Liver (tissue), 3 donors: ENCODE measurements at regions not wholly inside any gene's neighbourhood (a gene's known extent, or its start where the extent isn't known, plus 50 kb on each side); places are given as distances from the start of the nearest gene placed in this dataset.

Source experiments
- CTCF ChIP-seq: fragments of 150-350 bp; IDR thresholded peaks from 2 replicates; pipeline ENCODE4 v1.5.1; 2017; ENCODE audit warnings: improper control_type of control experiment, low read depth, low read length; ENCODE audit not compliant: missing input control
- EGR1 ChIP-seq, 2 donors: IDR thresholded peaks; 2 replicates each; pipeline ENCODE4 v1.6.1; 2016 to 2018; ENCODE audit warnings: antibody characterized with exemption in 2 of 2, low read depth in 2 of 2
- FOXA1 ChIP-seq: IDR thresholded peaks from 2 replicates; pipeline ENCODE4 v1.6.1; 2016; ENCODE audit warnings: antibody characterized with exemption
- HNF4A ChIP-seq, 2 donors: conservative IDR thresholded peaks; 2 replicates each; pipeline ENCODE4 v1.6.1; 2016; ENCODE audit warnings: antibody characterized with exemption in 2 of 2, mild to moderate bottlenecking in 2 of 2
- HNF4G ChIP-seq: IDR thresholded peaks from 2 replicates; pipeline ENCODE4 v1.6.1; 2016; ENCODE audit warnings: antibody characterized with exemption
- JUND ChIP-seq, 2 donors: IDR thresholded peaks; 2 replicates each; pipeline ENCODE4 v1.6.1; 2016; ENCODE audit warnings: antibody characterized with exemption in 2 of 2
- MAX ChIP-seq: IDR thresholded peaks from 2 replicates; pipeline ENCODE4 v1.6.1; 2016; ENCODE audit warnings: antibody characterized with exemption
- RAD21 ChIP-seq, 2 donors: IDR thresholded peaks; 2 replicates each; pipeline ENCODE4 v1.6.1; 2016; ENCODE audit warnings: antibody characterized with exemption in 2 of 2, mild to moderate bottlenecking in 2 of 2
- REST ChIP-seq: IDR thresholded peaks from 2 replicates; pipeline ENCODE4 v1.6.1; 2016; ENCODE audit warnings: antibody characterized with exemption, mild to moderate bottlenecking
- RXRA ChIP-seq, 2 donors: IDR thresholded peaks; 2 replicates each; pipeline ENCODE4 v1.6.1; 2017 to 2018; ENCODE audit warnings: antibody characterized with exemption in 2 of 2, mild to moderate bottlenecking in 1 of 2
- TAF1 ChIP-seq: conservative IDR thresholded peaks from 2 replicates; pipeline ENCODE4 v1.6.1; 2016; ENCODE audit warnings: antibody characterized with exemption, mild to moderate bottlenecking
- YY1 ChIP-seq: IDR thresholded peaks from 2 replicates; pipeline ENCODE4 v1.6.1; 2016; ENCODE audit warnings: antibody characterized with exemption, mild to moderate bottlenecking
- TF ChIP-seq, protein P1 (sequence below): IDR thresholded peaks from 2 replicates; pipeline ENCODE4 v1.6.1; 2016; ENCODE audit warnings: antibody characterized with exemption
- TF ChIP-seq, protein P2 (sequence below): IDR thresholded peaks from 2 replicates; pipeline ENCODE4 v1.6.1; 2016; ENCODE audit warnings: antibody characterized with exemption
- donor health status: healthy.
- donor health status: healthy.

GRCh38 chr4:124964852-124965496, 252.4 kb upstream of the ANKRD50 start:
- TF ChIP-seq CTCF (no peak), REST (no peak), RXRA (IDR thresholded peaks at IDR 0.05) (no peak), JUND (IDR thresholded peaks at IDR 0.05) (no peak), MAX (no peak), HNF4G (no peak), RAD21 (IDR thresholded peaks at IDR 0.05) (no peak), HNF4A (conservative IDR thresholded peaks at IDR 0.05) (no peak), TAF1 (no peak), YY1 (no peak), EGR1 (IDR thresholded peaks at IDR 0.05; ENCODE audit: low read depth in 2 of 2) (no peak), FOXA1 (no peak)
- TF ChIP-seq, protein P1, sequence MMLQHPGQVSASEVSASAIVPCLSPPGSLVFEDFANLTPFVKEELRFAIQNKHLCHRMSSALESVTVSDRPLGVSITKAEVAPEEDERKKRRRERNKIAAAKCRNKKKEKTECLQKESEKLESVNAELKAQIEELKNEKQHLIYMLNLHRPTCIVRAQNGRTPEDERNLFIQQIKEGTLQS: no peak
- TF ChIP-seq, protein P2, sequence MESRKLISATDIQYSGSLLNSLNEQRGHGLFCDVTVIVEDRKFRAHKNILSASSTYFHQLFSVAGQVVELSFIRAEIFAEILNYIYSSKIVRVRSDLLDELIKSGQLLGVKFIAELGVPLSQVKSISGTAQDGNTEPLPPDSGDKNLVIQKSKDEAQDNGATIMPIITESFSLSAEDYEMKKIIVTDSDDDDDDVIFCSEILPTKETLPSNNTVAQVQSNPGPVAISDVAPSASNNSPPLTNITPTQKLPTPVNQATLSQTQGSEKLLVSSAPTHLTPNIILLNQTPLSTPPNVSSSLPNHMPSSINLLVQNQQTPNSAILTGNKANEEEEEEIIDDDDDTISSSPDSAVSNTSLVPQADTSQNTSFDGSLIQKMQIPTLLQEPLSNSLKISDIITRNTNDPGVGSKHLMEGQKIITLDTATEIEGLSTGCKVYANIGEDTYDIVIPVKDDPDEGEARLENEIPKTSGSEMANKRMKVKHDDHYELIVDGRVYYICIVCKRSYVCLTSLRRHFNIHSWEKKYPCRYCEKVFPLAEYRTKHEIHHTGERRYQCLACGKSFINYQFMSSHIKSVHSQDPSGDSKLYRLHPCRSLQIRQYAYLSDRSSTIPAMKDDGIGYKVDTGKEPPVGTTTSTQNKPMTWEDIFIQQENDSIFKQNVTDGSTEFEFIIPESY: no peak
